Esophagus muscularis mucosa (tissue), 4 donors: ENCODE measurements at regions not wholly inside any gene's neighbourhood (a gene's known extent, or its start where the extent isn't known, plus 50 kb on each side); places are given as distances from the start of the nearest gene placed in this dataset.
A peak's percentile ranks its signal among the peaks of the same experiment; 100 is the strongest.

Source experiments
- DNase-seq: peaks from one replicate; pipeline ENCODE4 v3.0.0-alpha.2; 2017; ENCODE audit errors: extremely low spot score
- H3K27ac ChIP-seq, 4 donors: fragments of 200-600 bp; sonication (generic); replicated peaks in 1 of 4; 1 replicate in 3 of 4; 2 replicates in 1 of 4; pipeline ENCODE4 v1.5.1; 2016 to 2019; ENCODE audit warnings: mild to moderate bottlenecking in 1 of 4
- H3K27me3 ChIP-seq, 4 donors: fragments of 200-600 bp; sonication (generic); one replicate each; pipeline versions ENCODE4 v1.5.1 to v1.6.0; 2016 to 2019
- H3K36me3 ChIP-seq, 4 donors: fragments of 200-600 bp; sonication (generic); one replicate each; pipeline ENCODE4 v1.5.1; 2016 to 2019
- H3K4me1 ChIP-seq, 4 donors: fragments of 200-600 bp; sonication (generic); one replicate each; pipeline ENCODE4 v1.5.1; 2016 to 2019
- H3K4me3 ChIP-seq, 4 donors: fragments of 200-600 bp; sonication (generic); 1 replicate in 2 of 4; 2 replicates in 2 of 4; pipeline ENCODE4 v1.5.1; 2016 to 2019; ENCODE audit warnings: mild to moderate bottlenecking in 4 of 4, moderate library complexity in 1 of 4
- H3K9me3 ChIP-seq, 4 donors: fragments of 200-600 bp; sonication (generic); 1 replicate in 3 of 4; 2 replicates in 1 of 4; pipeline ENCODE4 v1.5.1; 2016 to 2019
- EP300 ChIP-seq: sonication (generic); formaldehyde crosslinking; IDR thresholded peaks from one replicate; pipeline ENCODE4 v1.6.1; 2017; ENCODE audit warnings: antibody characterized with exemption
- POLR2A ChIP-seq: fragments of 450-650 bp; IDR thresholded peaks from one replicate; pipeline ENCODE4 v1.6.1; 2017; ENCODE audit warnings: antibody characterized with exemption, moderate library complexity, mild to moderate bottlenecking, low read depth
- POLR2AphosphoS5 ChIP-seq, 2 donors: sonication (generic); formaldehyde crosslinking; IDR thresholded peaks; one replicate each; pipeline ENCODE4 v1.6.1; 2017; ENCODE audit warnings: antibody characterized with exemption in 2 of 2
- WGBS: methylation state at CpG from one replicate; pipeline ENCODE4 v1.1.5; 2018; 5-methylcytosine and 5-hydroxymethylcytosine counted together
- intact Hi-C: fragments of 100-400 bp; cut with DNase I; formaldehyde crosslinking; loops from one replicate; pipeline ENCODE4 v1.15.1; 2023
- TF ChIP-seq, protein P1 (sequence below), 3 experiments: fragments of 200-600 bp in 2 of 3; fragments of 450-650 bp in 1 of 3; sonication (generic) in 2 of 3; IDR thresholded peaks; one replicate each; pipeline ENCODE4 v1.5.1; 2017 to 2019; ENCODE audit warnings: antibody characterized with exemption in 3 of 3, mild to moderate bottlenecking in 2 of 3, moderate library complexity in 1 of 3

DNA sequence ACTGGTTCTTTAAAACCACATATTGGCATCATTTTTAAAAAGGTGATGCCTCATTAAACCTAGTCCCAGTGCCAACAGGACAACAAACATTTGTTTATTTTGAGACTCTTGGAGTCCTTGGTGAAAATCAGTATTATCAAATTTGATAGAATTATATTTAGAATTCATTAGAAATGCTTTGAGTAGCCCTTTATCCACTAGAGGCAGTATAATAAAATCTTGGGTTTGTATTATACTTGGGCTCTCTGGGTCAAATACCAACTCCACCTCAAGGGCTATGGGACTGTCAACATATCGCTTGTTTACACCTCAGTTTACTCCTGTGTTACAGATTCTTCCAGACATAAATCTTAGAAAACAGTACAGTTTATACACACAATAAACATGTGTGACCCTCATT, 335.7 kb upstream of the FSTL5 start:
- TF ChIP-seq, protein P1, sequence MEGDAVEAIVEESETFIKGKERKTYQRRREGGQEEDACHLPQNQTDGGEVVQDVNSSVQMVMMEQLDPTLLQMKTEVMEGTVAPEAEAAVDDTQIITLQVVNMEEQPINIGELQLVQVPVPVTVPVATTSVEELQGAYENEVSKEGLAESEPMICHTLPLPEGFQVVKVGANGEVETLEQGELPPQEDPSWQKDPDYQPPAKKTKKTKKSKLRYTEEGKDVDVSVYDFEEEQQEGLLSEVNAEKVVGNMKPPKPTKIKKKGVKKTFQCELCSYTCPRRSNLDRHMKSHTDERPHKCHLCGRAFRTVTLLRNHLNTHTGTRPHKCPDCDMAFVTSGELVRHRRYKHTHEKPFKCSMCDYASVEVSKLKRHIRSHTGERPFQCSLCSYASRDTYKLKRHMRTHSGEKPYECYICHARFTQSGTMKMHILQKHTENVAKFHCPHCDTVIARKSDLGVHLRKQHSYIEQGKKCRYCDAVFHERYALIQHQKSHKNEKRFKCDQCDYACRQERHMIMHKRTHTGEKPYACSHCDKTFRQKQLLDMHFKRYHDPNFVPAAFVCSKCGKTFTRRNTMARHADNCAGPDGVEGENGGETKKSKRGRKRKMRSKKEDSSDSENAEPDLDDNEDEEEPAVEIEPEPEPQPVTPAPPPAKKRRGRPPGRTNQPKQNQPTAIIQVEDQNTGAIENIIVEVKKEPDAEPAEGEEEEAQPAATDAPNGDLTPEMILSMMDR (IDR thresholded peaks at IDR 0.05) = peak in 2 of 3 experiments; percentile 10 to 29
- no peak for TF ChIP-seq POLR2A
- 90% methylated on average over 1 of the region's 1 CpG for WGBS
- intact Hi-C loops = loop anchor here (10.0 kb wide), 2 partner anchors 695 to 1045 kb away; no protein-coding TSS in a partner anchor
- H3K36me3 ChIP-seq = no peaks in the 10 kb centered on the region
- H3K4me1 ChIP-seq = no peaks in the 10 kb centered on the region
- peaks cover 0 to 6% (median 0%) of the 10 kb centered on the region in 4 donors for H3K27me3 ChIP-seq
- no peak for DNase-seq
- H3K27ac ChIP-seq = no peak overlapping the region
- H3K4me3 ChIP-seq = no peak overlapping the region
- H3K9me3 ChIP-seq = no peaks in the 10 kb centered on the region

DNA sequence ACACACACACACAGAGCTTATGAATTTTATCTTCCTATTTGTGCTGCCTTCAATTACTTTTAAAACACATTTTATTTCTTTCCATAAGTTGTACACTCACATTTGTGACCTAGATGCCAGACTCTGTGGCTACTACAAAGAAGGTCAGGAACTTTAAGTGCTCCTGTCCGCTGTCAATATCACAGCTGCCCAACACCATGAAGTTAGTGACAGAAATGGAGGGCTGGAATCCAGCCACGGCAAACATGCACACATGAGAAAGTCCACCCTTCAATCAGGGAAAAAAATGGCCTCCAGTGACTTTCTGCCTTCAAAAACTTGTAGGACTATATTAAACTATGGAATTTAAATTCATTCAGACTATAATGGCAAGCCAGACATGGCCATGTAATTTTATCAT, 334.4 kb upstream of the FSTL5 start:
- DNase-seq = no peak
- Histone ChIP-seq H3K27me3 (peaks cover 0 to 6% (median 0%) of the 10 kb centered on the region in 4 donors), H3K9me3 (no peaks in the 10 kb centered on the region), H3K36me3 (no peaks in the 10 kb centered on the region), H3K4me3 (no peak overlapping the region), H3K27ac (no peak overlapping the region), H3K4me1 (no peaks in the 10 kb centered on the region)
- intact Hi-C loops = loop anchor here (10.0 kb wide), 2 partner anchors 697 to 1047 kb away; no protein-coding TSS in a partner anchor
- WGBS = 57% methylated on average over 2 of the region's 2 CpGs
- no peak for TF ChIP-seq POLR2AphosphoS5 (IDR thresholded peaks at IDR 0.05)
- no peak for TF ChIP-seq EP300
- TF ChIP-seq, protein P1 (IDR thresholded peaks at IDR 0.05) = no peak
- TF ChIP-seq POLR2A = no peak

- Histone ChIP-seq H3K4me3 (no peak overlapping the region), H3K27ac (no peak overlapping the region), H3K4me1 (no peaks in the 10 kb centered on the region), H3K36me3 (no peaks in the 10 kb centered on the region), H3K27me3 (peaks cover 0 to 6% (median 0%) of the 10 kb centered on the region in 4 donors), H3K9me3 (no peaks in the 10 kb centered on the region)
- DNase-seq = no peak
- TF ChIP-seq, protein P1 (IDR thresholded peaks at IDR 0.05) = peak; percentile 72 to 81 (median 80)
- no peak for TF ChIP-seq EP300
- TF ChIP-seq POLR2AphosphoS5 (IDR thresholded peaks at IDR 0.05) = no peak
- no peak for TF ChIP-seq POLR2A
- intact Hi-C loops = loop anchor here (1.0 to 10.0 kb wide), 3 partner anchors 697 to 1047 kb away; partner anchors contain the start of gene NPY1R
- WGBS = 3% methylated on average over 5 of the region's 5 CpGs
These were observed 333.9 kb upstream of the FSTL5 start for GRCh38 chr4:162497564-162498167.

DNA sequence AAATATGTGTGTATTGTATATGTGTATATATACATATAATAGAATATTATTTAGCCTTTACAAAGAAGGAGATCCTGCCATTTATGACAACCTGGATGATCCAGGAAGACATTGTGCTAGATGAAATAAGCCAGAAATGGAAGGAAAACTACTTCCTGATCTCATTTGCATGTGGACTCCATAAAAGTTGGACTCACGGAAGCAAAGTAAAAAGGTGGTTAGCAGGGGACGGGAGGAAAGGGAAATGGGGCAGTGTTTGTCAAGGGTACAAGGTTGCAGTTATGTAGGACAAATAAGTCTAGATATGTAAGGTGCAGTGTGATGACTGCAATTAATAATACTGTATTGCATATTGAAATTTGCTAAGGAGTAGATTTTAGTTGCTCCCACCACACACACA, 331.1 kb upstream of the FSTL5 start:
- Histone ChIP-seq H3K27me3 (peaks cover 0 to 6% (median 0%) of the 10 kb centered on the region in 4 donors), H3K4me1 (no peaks in the 10 kb centered on the region), H3K4me3 (no peak overlapping the region), H3K9me3 (no peaks in the 10 kb centered on the region), H3K36me3 (no peaks in the 10 kb centered on the region), H3K27ac (no peak overlapping the region)
- TF ChIP-seq POLR2A (no peak), EP300 (no peak), POLR2AphosphoS5 (IDR thresholded peaks at IDR 0.05) (no peak)
- TF ChIP-seq, protein P1 (IDR thresholded peaks at IDR 0.05) = no peak
- 79% methylated on average over 2 of the region's 2 CpGs for WGBS
- intact Hi-C loops = loop anchor here (10.0 kb wide), 2 partner anchors 700 to 1050 kb away; no protein-coding TSS in a partner anchor
- no peak for DNase-seq

GRCh38 chr4:162485486-162485885, 321.7 kb upstream of the FSTL5 start:
- Histone ChIP-seq H3K36me3 (no peaks in the 10 kb centered on the region), H3K27me3 (no peaks in the 10 kb centered on the region), H3K9me3 (no peaks in the 10 kb centered on the region), H3K27ac (no peak overlapping the region), H3K4me1 (no peaks in the 10 kb centered on the region), H3K4me3 (no peak overlapping the region)
- 85% methylated on average over 6 of the region's 6 CpGs for WGBS
- no peak for DNase-seq
- TF ChIP-seq, protein P1 (IDR thresholded peaks at IDR 0.05) = no peak
- TF ChIP-seq POLR2AphosphoS5 (IDR thresholded peaks at IDR 0.05) = no peak
- no peak for TF ChIP-seq EP300
- intact Hi-C loops = no loop called here
